ENCODE measurements at regions not wholly inside any gene's neighbourhood (a gene's known extent, or its start where the extent isn't known, plus 50 kb on each side); places are given as distances from the start of the nearest gene placed in this dataset.

- ATAC-seq = no peak
- Histone ChIP-seq H3K4me1 (no peaks in the 10 kb centered on the region), H3K27ac (no peak overlapping the region), H3K27me3 (ENCODE audit: insufficient read depth in 3 of 3, low read length in 2 of 3) (peaks cover 0 to 27% (median 0%) of the 10 kb centered on the region in 3 donors), H3K36me3 (ENCODE audit: insufficient read depth in 1 of 2, low read depth in 1 of 2) (no peaks in the 10 kb centered on the region), H3K4me3 (no peak overlapping the region), H3K9me3 (peaks cover 3% of the 10 kb centered on the region)
- 55 to 64% (median 58%) methylated on average over 6 of the region's 6 CpGs for WGBS, 3 donors
- intact Hi-C loops (cut with DNase I) = no loop called here
- no peak for TF ChIP-seq CTCF (IDR thresholded peaks at IDR 0.05)
- no peak for DNase-seq
These were observed 74.7 kb upstream of the NKD1 start for GRCh38 chr16:50473356-50473945.

GRCh38 chr16:50472472-50472871 lies 75.7 kb upstream of the NKD1 start:
- ATAC-seq (no peak), DNase-seq (no peak)
- Histone ChIP-seq H3K27ac (no peak overlapping the region), H3K4me3 (no peak overlapping the region), H3K36me3 (ENCODE audit: insufficient read depth in 1 of 2, low read depth in 1 of 2) (no peaks in the 10 kb centered on the region), H3K27me3 (ENCODE audit: insufficient read depth in 3 of 3, low read length in 2 of 3) (peaks cover 0 to 37% (median 2%) of the 10 kb centered on the region in 3 donors), H3K4me1 (no peaks in the 10 kb centered on the region), H3K9me3 (peaks cover 3% of the 10 kb centered on the region)
- 94 to 100% (median 96%) methylated on average over 1 of the region's 1 CpG for WGBS, 3 donors
- intact Hi-C loops (cut with DNase I) = no loop called here
- TF ChIP-seq CTCF (IDR thresholded peaks at IDR 0.05) = no peak

- intact Hi-C loops (cut with DNase I) = no loop called here
- Histone ChIP-seq H3K9me3 (peaks cover 3% of the 10 kb centered on the region), H3K4me1 (no peaks in the 10 kb centered on the region), H3K4me3 (no peak overlapping the region), H3K27ac (no peak overlapping the region), H3K27me3 (ENCODE audit: insufficient read depth in 3 of 3, low read length in 2 of 3) (peaks cover 0 to 47% (median 4%) of the 10 kb centered on the region in 3 donors), H3K36me3 (ENCODE audit: insufficient read depth in 1 of 2, low read depth in 1 of 2) (no peaks in the 10 kb centered on the region)
- ATAC-seq = no peak
- DNase-seq = no peak
- 80 to 82% (median 81%) methylated on average over 3 of the region's 3 CpGs for WGBS, 3 donors
- no peak for TF ChIP-seq CTCF (IDR thresholded peaks at IDR 0.05)
These were observed 77.5 kb upstream of the NKD1 start for GRCh38 chr16:50470687-50471086.

GRCh38 chr16:50469744-50470321 lies 78.4 kb upstream of the NKD1 start:
- DNase-seq (no peak), ATAC-seq (peak; percentile 65 to 87 (median 70))
- H3K27ac ChIP-seq = no peak overlapping the region
- H3K4me1 ChIP-seq = no peaks in the 10 kb centered on the region
- intact Hi-C loops (cut with DNase I) = no loop called here
- peaks cover 0 to 47% (median 4%) of the 10 kb centered on the region in 3 donors for H3K27me3 ChIP-seq (ENCODE audit: insufficient read depth in 3 of 3, low read length in 2 of 3)
- WGBS, 3 donors = 28 to 46% (median 42%) methylated on average over 18 of the region's 18 CpGs
- TF ChIP-seq CTCF (IDR thresholded peaks at IDR 0.05) = no peak
- H3K36me3 ChIP-seq (ENCODE audit: insufficient read depth in 1 of 2, low read depth in 1 of 2) = no peaks in the 10 kb centered on the region
- H3K4me3 ChIP-seq = no peak overlapping the region
- peaks cover 3% of the 10 kb centered on the region for H3K9me3 ChIP-seq

Measured in psoas muscle (tissue), 7 donors.